Calu3 (cell line): ENCODE measurements at regions not wholly inside any gene's neighbourhood (a gene's known extent, or its start where the extent isn't known, plus 50 kb on each side); places are given as distances from the start of the nearest gene placed in this dataset.

Experiments used
- BruUV-seq: library from RNA; stranded (reverse); fragments of 400-500 nt; replicated peaks from 2 replicates; lab custom pipeline; 2021; lab: Mats Ljungman, UMichigan
- CTCF ChIA-PET: fragments of 300-600 bp; sonication (Branson Sonifier 250); formaldehyde crosslinking; loops from one replicate; lab custom pipeline; 2022; ENCODE audit warnings: antibody characterized with exemption; lab: Charles Lee
- DNase-seq: peaks from one replicate; pipeline ENCODE4 v3.0.0; 2022
- H3K27ac Mint-ChIP-seq: one replicate; pipeline ENCODE4 v1.8.0; 2022; ENCODE audit warnings: mixed read lengths; ENCODE audit not compliant: unreplicated experiment
- H3K27me3 Mint-ChIP-seq: one replicate; pipeline ENCODE4 v1.8.0; 2022; ENCODE audit warnings: mixed read lengths; ENCODE audit not compliant: unreplicated experiment
- H3K36me3 Mint-ChIP-seq: one replicate; pipeline ENCODE4 v1.8.0; 2022; ENCODE audit warnings: mild to moderate bottlenecking, moderate library complexity, mixed read lengths; ENCODE audit not compliant: insufficient read depth, unreplicated experiment
- H3K4me1 Mint-ChIP-seq: one replicate; pipeline ENCODE4 v1.8.0; 2022; ENCODE audit warnings: mild to moderate bottlenecking, low read depth, mixed read lengths; ENCODE audit not compliant: unreplicated experiment
- H3K4me3 Mint-ChIP-seq: one replicate; pipeline ENCODE4 v1.8.0; 2022; ENCODE audit warnings: mild to moderate bottlenecking, low read depth, moderate library complexity, mixed read lengths; ENCODE audit not compliant: unreplicated experiment
- H3K9me3 Mint-ChIP-seq: one replicate; pipeline ENCODE4 v1.8.0; 2022; ENCODE audit warnings: low read depth, mixed read lengths; ENCODE audit not compliant: unreplicated experiment
- CTCF ChIP-seq: fragments of 200-600 bp; IDR thresholded peaks from one replicate; pipeline ENCODE4 v1.8.0; 2022; ENCODE audit warnings: antibody characterized with exemption; ENCODE audit not compliant: unreplicated experiment
- intact Hi-C: fragments of 100-400 bp; cut with micrococcal nuclease; formaldehyde crosslinking; loops from one replicate; pipeline ENCODE4 v1.10.0; 2022; ENCODE audit not compliant: unreplicated experiment

DNA sequence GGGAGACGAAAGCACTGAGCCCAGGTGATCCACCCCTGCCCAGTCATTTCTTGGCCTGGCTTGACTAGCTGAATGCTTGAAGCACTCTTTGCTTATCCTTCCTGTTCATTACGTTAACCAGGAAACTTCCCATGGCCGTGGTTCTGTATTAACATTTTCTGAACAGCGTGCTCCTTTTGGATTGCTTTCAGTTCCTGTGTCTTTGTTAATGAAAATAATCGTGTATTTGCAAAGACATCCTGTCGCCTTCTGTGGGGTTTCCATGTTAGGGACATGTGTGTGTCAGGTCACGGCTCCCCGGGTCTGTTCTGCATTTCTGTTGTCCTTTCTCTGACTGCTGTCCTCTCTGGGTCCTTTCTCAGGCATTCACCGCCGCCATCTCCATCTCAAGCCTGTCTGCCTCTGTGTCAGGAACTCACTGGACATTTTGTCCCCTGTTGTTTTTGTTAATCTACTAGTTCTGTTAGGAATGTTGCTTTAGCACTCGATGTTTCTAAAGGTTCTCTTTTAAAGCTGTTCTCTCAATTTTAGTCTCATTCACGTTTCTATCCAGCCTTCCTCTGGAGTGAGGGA, 434.1 kb upstream of the HS6ST1 start:
- Mint-ChIP-seq H3K36me3 (peaks cover 5% of the 10 kb centered on the region), H3K27me3 (peaks cover 39% of the 10 kb centered on the region), H3K27ac (no peak overlapping the region), H3K4me3 (no peak overlapping the region), H3K4me1 (no peaks in the 10 kb centered on the region), H3K9me3 (no peaks in the 10 kb centered on the region)
- no peak for TF ChIP-seq CTCF
- intact Hi-C loops: no loop called here
- no peak for DNase-seq
- CTCF ChIA-PET: no interaction called here
- no TSS peak for BruUV-seq

GRCh38 chr2:128753321-128753720, 434.7 kb upstream of the HS6ST1 start:
- H3K27me3 Mint-ChIP-seq: peaks cover 39% of the 10 kb centered on the region
- no peak overlapping the region for H3K4me3 Mint-ChIP-seq
- no peak for DNase-seq
- TF ChIP-seq CTCF: no peak
- peaks cover 5% of the 10 kb centered on the region for H3K36me3 Mint-ChIP-seq
- H3K9me3 Mint-ChIP-seq: no peaks in the 10 kb centered on the region
- CTCF ChIA-PET: no interaction called here
- H3K4me1 Mint-ChIP-seq: no peaks in the 10 kb centered on the region
- no peak overlapping the region for H3K27ac Mint-ChIP-seq
- no TSS peak for BruUV-seq
- intact Hi-C loops: no loop called here

GRCh38 chr2:128753800-128754199, 435.1 kb upstream of the HS6ST1 start:
- peaks cover 5% of the 10 kb centered on the region for H3K36me3 Mint-ChIP-seq
- CTCF ChIA-PET: no interaction called here
- BruUV-seq: no TSS peak
- H3K27ac Mint-ChIP-seq: no peak overlapping the region
- no peaks in the 10 kb centered on the region for H3K9me3 Mint-ChIP-seq
- no peak for TF ChIP-seq CTCF
- intact Hi-C loops: loop anchor here (2.0 kb wide), 1 partner anchor 433 kb away; no protein-coding TSS in a partner anchor
- no peak overlapping the region for H3K4me3 Mint-ChIP-seq
- DNase-seq: no peak
- peaks cover 39% of the 10 kb centered on the region for H3K27me3 Mint-ChIP-seq
- H3K4me1 Mint-ChIP-seq: no peaks in the 10 kb centered on the region

GRCh38 chr2:128754246-128754724, 435.6 kb upstream of the HS6ST1 start:
- Mint-ChIP-seq H3K27ac (no peak overlapping the region), H3K4me3 (no peak overlapping the region), H3K4me1 (no peaks in the 10 kb centered on the region), H3K9me3 (no peaks in the 10 kb centered on the region), H3K36me3 (peaks cover 5% of the 10 kb centered on the region), H3K27me3 (peaks cover 39% of the 10 kb centered on the region)
- intact Hi-C loops: loop anchor here (2.0 kb wide), 1 partner anchor 433 kb away; no protein-coding TSS in a partner anchor
- CTCF ChIA-PET: no interaction called here
- no peak for TF ChIP-seq CTCF
- BruUV-seq: no TSS peak
- no peak for DNase-seq
